Activated CD8-positive, alpha-beta T cell treated with anti-CD3 and anti-CD28 coated beads for 36 hours (primary cell): ENCODE measurements at regions not wholly inside any gene's neighbourhood (a gene's known extent, or its start where the extent isn't known, plus 50 kb on each side); places are given as distances from the start of the nearest gene placed in this dataset.
"Not testable (repeated sequence)": the region's sequence is repeated elsewhere in the genome, so short reads cannot be mapped to it uniquely, and the experiment has no call there.

Experiments
- ATAC-seq: fragments of 200-7000 bp; cut with Tn5 transposase; one replicate; pipeline ENCODE4 v1.10.0; 2021; ENCODE audit warnings: mild to moderate bottlenecking, moderate library complexity
- CTCF ChIA-PET: fragments of 350-600 bp; sonication (Branson Sonifier 250); formaldehyde crosslinking; loops from one replicate; lab custom pipeline; 2021; ENCODE audit warnings: antibody characterized with exemption; lab: Charles Lee
- POLR2A ChIA-PET: fragments of 350-600 bp; sonication (Branson Sonifier 250); formaldehyde crosslinking; loops from one replicate; lab custom pipeline; 2021; ENCODE audit warnings: antibody characterized with exemption; lab: Charles Lee
- DNase-seq: peaks from one replicate; pipeline ENCODE4 v3.0.0-alpha.2; 2020
- H3K27ac Mint-ChIP-seq: one replicate; pipeline ENCODE4 v1.8.0; 2021; ENCODE audit warnings: mild to moderate bottlenecking, mixed read lengths
- H3K27me3 Mint-ChIP-seq: one replicate; pipeline ENCODE4 v1.8.0; 2021; ENCODE audit warnings: mixed read lengths
- H3K36me3 Mint-ChIP-seq: one replicate; pipeline ENCODE4 v1.8.0; 2021; ENCODE audit warnings: low read depth, mixed read lengths
- H3K4me1 Mint-ChIP-seq: one replicate; pipeline ENCODE4 v1.8.0; 2021; ENCODE audit warnings: low read depth, mixed read lengths
- H3K4me3 Mint-ChIP-seq: one replicate; pipeline ENCODE4 v1.8.0; 2021; ENCODE audit warnings: mild to moderate bottlenecking, moderate library complexity, mixed read lengths
- H3K9me3 Mint-ChIP-seq: one replicate; pipeline ENCODE4 v1.8.0; 2021; ENCODE audit warnings: mixed read lengths
- intact Hi-C: fragments of 100-400 bp; cut with micrococcal nuclease; formaldehyde crosslinking; loops from one replicate; pipeline ENCODE4 v1.10.0; 2022

GRCh38 chr12:9440428-9440827, 167.3 kb downstream of the KLRB1 start:
- H3K4me3 Mint-ChIP-seq, POLR2A ChIA-PET, DNase-seq, H3K27me3 Mint-ChIP-seq, intact Hi-C loops, H3K36me3 Mint-ChIP-seq, H3K27ac Mint-ChIP-seq, H3K4me1 Mint-ChIP-seq, H3K9me3 Mint-ChIP-seq, ATAC-seq, CTCF ChIA-PET: not testable (repeated sequence)

GRCh38 chr12:9435682-9436081, 172.0 kb downstream of the KLRB1 start:
- H3K36me3 Mint-ChIP-seq, H3K4me3 Mint-ChIP-seq, H3K27ac Mint-ChIP-seq, POLR2A ChIA-PET, intact Hi-C loops, H3K27me3 Mint-ChIP-seq, H3K9me3 Mint-ChIP-seq, DNase-seq, CTCF ChIA-PET, H3K4me1 Mint-ChIP-seq: not testable (repeated sequence)
- peak; percentile 67 for ATAC-seq

GRCh38 chr12:9430385-9430784, 177.3 kb downstream of the KLRB1 start:
- DNase-seq, ATAC-seq, H3K27ac Mint-ChIP-seq, H3K4me3 Mint-ChIP-seq, H3K36me3 Mint-ChIP-seq, CTCF ChIA-PET, H3K4me1 Mint-ChIP-seq, POLR2A ChIA-PET, H3K27me3 Mint-ChIP-seq, intact Hi-C loops, H3K9me3 Mint-ChIP-seq: not testable (repeated sequence)

GRCh38 chr12:9428856-9429255, 178.9 kb downstream of the KLRB1 start:
- peaks cover 14% of the 10 kb centered on the region for H3K36me3 Mint-ChIP-seq
- H3K9me3 Mint-ChIP-seq, ATAC-seq, DNase-seq, H3K27me3 Mint-ChIP-seq, intact Hi-C loops, H3K4me1 Mint-ChIP-seq, POLR2A ChIA-PET, H3K4me3 Mint-ChIP-seq, H3K27ac Mint-ChIP-seq, CTCF ChIA-PET: not testable (repeated sequence)

GRCh38 chr12:9425429-9425828, 182.3 kb downstream of the KLRB1 start:
- peaks cover 16% of the 10 kb centered on the region for H3K36me3 Mint-ChIP-seq
- H3K4me3 Mint-ChIP-seq, intact Hi-C loops: not testable (repeated sequence)

GRCh38 chr12:9424175-9424740, 183.5 kb downstream of the KLRB1 start:
- POLR2A ChIA-PET, H3K4me1 Mint-ChIP-seq, H3K27me3 Mint-ChIP-seq, H3K4me3 Mint-ChIP-seq, DNase-seq, intact Hi-C loops, ATAC-seq, H3K9me3 Mint-ChIP-seq, CTCF ChIA-PET, H3K27ac Mint-ChIP-seq: not testable (repeated sequence)
- H3K36me3 Mint-ChIP-seq = peaks cover 14% of the 10 kb centered on the region

More at GRCh38 chr12:9425429-9425828, 182.3 kb downstream of the KLRB1 start:
- H3K27ac Mint-ChIP-seq, DNase-seq, POLR2A ChIA-PET, ATAC-seq, H3K9me3 Mint-ChIP-seq, H3K27me3 Mint-ChIP-seq, CTCF ChIA-PET, H3K4me1 Mint-ChIP-seq: not testable (repeated sequence)

GRCh38 chr12:9422689-9423088, 185.0 kb downstream of the KLRB1 start:
- H3K4me3 Mint-ChIP-seq, DNase-seq, H3K4me1 Mint-ChIP-seq, H3K27me3 Mint-ChIP-seq, ATAC-seq, H3K27ac Mint-ChIP-seq, H3K9me3 Mint-ChIP-seq, CTCF ChIA-PET, POLR2A ChIA-PET, intact Hi-C loops: not testable (repeated sequence)
- peaks cover 14% of the 10 kb centered on the region for H3K36me3 Mint-ChIP-seq

GRCh38 chr12:9421520-9422086, 186.1 kb downstream of the KLRB1 start:
- ATAC-seq, DNase-seq, H3K4me3 Mint-ChIP-seq, H3K27ac Mint-ChIP-seq, intact Hi-C loops, POLR2A ChIA-PET, CTCF ChIA-PET, H3K9me3 Mint-ChIP-seq, H3K4me1 Mint-ChIP-seq, H3K27me3 Mint-ChIP-seq: not testable (repeated sequence)
- peaks cover 14% of the 10 kb centered on the region for H3K36me3 Mint-ChIP-seq

GRCh38 chr12:9420817-9421519, 186.7 kb downstream of the KLRB1 start:
- H3K4me3 Mint-ChIP-seq, H3K27me3 Mint-ChIP-seq, H3K27ac Mint-ChIP-seq, POLR2A ChIA-PET, CTCF ChIA-PET, ATAC-seq, H3K9me3 Mint-ChIP-seq, DNase-seq, H3K36me3 Mint-ChIP-seq, intact Hi-C loops, H3K4me1 Mint-ChIP-seq: not testable (repeated sequence)

- intact Hi-C loops, H3K36me3 Mint-ChIP-seq, H3K27ac Mint-ChIP-seq, H3K27me3 Mint-ChIP-seq, H3K9me3 Mint-ChIP-seq, H3K4me1 Mint-ChIP-seq, ATAC-seq, POLR2A ChIA-PET, CTCF ChIA-PET, H3K4me3 Mint-ChIP-seq, DNase-seq: not testable (repeated sequence)
Measured at GRCh38 chr12:9418669-9419041, 189.1 kb downstream of the KLRB1 start.

- H3K4me3 Mint-ChIP-seq, H3K4me1 Mint-ChIP-seq, H3K9me3 Mint-ChIP-seq, H3K36me3 Mint-ChIP-seq, H3K27me3 Mint-ChIP-seq, DNase-seq, ATAC-seq, H3K27ac Mint-ChIP-seq, CTCF ChIA-PET, intact Hi-C loops: not testable (repeated sequence)
- POLR2A ChIA-PET = interaction anchor here (0.6 kb wide), 1 partner anchor 226 kb away, joined by 3 read pairs; no protein-coding TSS in a partner anchor
Measured at GRCh38 chr12:9417947-9418668, 189.6 kb downstream of the KLRB1 start.
